K562 (cell line): ENCODE measurements at regions not wholly inside any gene's neighbourhood (a gene's known extent, or its start where the extent isn't known, plus 50 kb on each side); places are given as distances from the start of the nearest gene placed in this dataset.
A peak's percentile ranks its signal among the peaks of the same experiment; 100 is the strongest.

ENCODE experiments used
- BACH1 ChIP-seq: fragments of 200-800 bp; sonication (Bioruptor generic); IDR thresholded peaks from 2 replicates; pipeline ENCODE4 v1.6.1; 2016; ENCODE audit warnings: missing genetic modification characterization, missing compliant biosample characterization
- CXXC5 ChIP-seq: fragments of 250-450 bp; sonication (Bioruptor Pico); IDR thresholded peaks from 2 replicates; pipeline ENCODE4 v1.8.0; 2022; ENCODE audit warnings: inconsistent platforms, mild to moderate bottlenecking, moderate library complexity
- EHMT2 ChIP-seq: fragments of 450-650 bp; IDR thresholded peaks from 2 replicates; pipeline ENCODE4 v1.6.1; 2018; ENCODE audit warnings: antibody characterized with exemption
- FOXM1 ChIP-seq, 2 experiments: fragments of 450-650 bp in 1 of 2; sonication (generic) in 1 of 2; formaldehyde crosslinking in 1 of 2; IDR thresholded peaks; 2 replicates each; pipeline versions ENCODE4 v1.6.1 to v1.9.0; 2017 to 2022; ENCODE audit warnings: low read depth in 2 of 2, mild to moderate bottlenecking in 2 of 2, missing genetic modification reagents in 1 of 2, moderate library complexity in 1 of 2
- HBP1 ChIP-seq: fragments of 450-650 bp; formaldehyde crosslinking; IDR thresholded peaks from 2 replicates; pipeline ENCODE4 v1.4.0; 2022; ENCODE audit warnings: missing genetic modification characterization
- HMBOX1 ChIP-seq: sonication (generic); IDR thresholded peaks from 2 replicates; pipeline ENCODE4 v1.6.1; 2016
- LEF1 ChIP-seq: fragments of 450-650 bp; IDR thresholded peaks from 2 replicates; pipeline ENCODE4 v1.6.1; 2016; ENCODE audit warnings: mild to moderate bottlenecking
- MTA1 ChIP-seq: fragments of 450-650 bp; IDR thresholded peaks from 2 replicates; pipeline ENCODE4 v1.6.1; 2017; ENCODE audit warnings: borderline replicate concordance
- MTF1 ChIP-seq: fragments of 250-450 bp; sonication (Bioruptor Pico); IDR thresholded peaks from 2 replicates; pipeline ENCODE4 v1.9.0; 2021; ENCODE audit warnings: moderate library complexity, mild to moderate bottlenecking, inconsistent platforms, borderline replicate concordance
- OTX1 ChIP-seq: fragments of 450-650 bp; formaldehyde crosslinking; IDR thresholded peaks from 2 replicates; pipeline ENCODE4 v1.4.0; 2022; ENCODE audit warnings: mild to moderate bottlenecking
- POU5F1 ChIP-seq: fragments of 150-350 bp; IDR thresholded peaks from 2 replicates; pipeline ENCODE4 v1.6.1; 2014; ENCODE audit warnings: borderline replicate concordance, low read length, low read depth, mild to moderate bottlenecking; ENCODE audit not compliant: partially characterized antibody
- RAD21 ChIP-seq, 2 experiments: fragments of 250-450 bp in 1 of 2; fragments of 450-650 bp in 1 of 2; sonication (Bioruptor Pico) in 1 of 2; formaldehyde crosslinking in 1 of 2; IDR thresholded peaks in 1 of 2; conservative IDR thresholded peaks in 1 of 2; 2 replicates each; pipeline versions ENCODE4 v1.4.0 to v1.8.0; 2020 to 2022; ENCODE audit warnings: mild to moderate bottlenecking in 2 of 2, moderate library complexity in 1 of 2
- RBM22 ChIP-seq: fragments of 200-400 bp; formaldehyde crosslinking; IDR thresholded peaks from 2 replicates; pipeline ENCODE4 v1.6.1; 2018; ENCODE audit warnings: low read length, low read depth; ENCODE audit not compliant: poor library complexity, severe bottlenecking
- SFPQ ChIP-seq: fragments of 200-400 bp; formaldehyde crosslinking; IDR thresholded peaks from 2 replicates; pipeline ENCODE4 v1.6.1; 2017; ENCODE audit warnings: mild to moderate bottlenecking, low read depth, low read length, moderate library complexity
- SMAD2 ChIP-seq: fragments of 150-350 bp; IDR thresholded peaks from 2 replicates; pipeline ENCODE4 v1.6.1; 2014; ENCODE audit warnings: low read depth, mild to moderate bottlenecking, low read length
- SOX6 ChIP-seq: fragments of 450-650 bp; IDR thresholded peaks from 2 replicates; pipeline ENCODE4 v1.6.1; 2014; ENCODE audit warnings: mild to moderate bottlenecking
- SP2 ChIP-seq: IDR thresholded peaks from 2 replicates; pipeline ENCODE4 v1.6.1; 2011; ENCODE audit warnings: mild to moderate bottlenecking, low read depth, low read length, moderate library complexity; ENCODE audit not compliant: poor library complexity, severe bottlenecking; ENCODE audit errors: extremely low read depth
- STAG1 ChIP-seq: sonication (generic); formaldehyde crosslinking; IDR thresholded peaks from 2 replicates; pipeline ENCODE4 v1.5.0; 2020; ENCODE audit warnings: missing genetic modification reagents, borderline replicate concordance
- TEAD4 ChIP-seq, 2 experiments: sonication (generic) in 1 of 2; formaldehyde crosslinking in 1 of 2; IDR thresholded peaks; 2 replicates each; pipeline versions ENCODE4 v1.6.1 to v1.8.0; 2012 to 2022; ENCODE audit warnings: borderline replicate concordance in 1 of 2, inconsistent platforms in 1 of 2, low read length in 1 of 2, mild to moderate bottlenecking in 1 of 2, missing genetic modification reagents in 1 of 2
- ZFX ChIP-seq: sonication (generic); formaldehyde crosslinking; IDR thresholded peaks from 2 replicates; pipeline ENCODE4 v1.8.0; 2022; ENCODE audit warnings: mild to moderate bottlenecking, missing genetic modification reagents, moderate library complexity
- ZNF766 ChIP-seq: fragments of 200-800 bp; sonication (Bioruptor generic); conservative IDR thresholded peaks from 2 replicates; pipeline ENCODE4 v1.6.1; 2016; ENCODE audit warnings: missing genetic modification characterization, missing compliant biosample characterization
- TF ChIP-seq, protein P1 (sequence below): sonication (generic); formaldehyde crosslinking; IDR thresholded peaks from 2 replicates; pipeline ENCODE4 v1.8.0; 2022; ENCODE audit warnings: mild to moderate bottlenecking, missing genetic modification reagents, borderline replicate concordance

DNA sequence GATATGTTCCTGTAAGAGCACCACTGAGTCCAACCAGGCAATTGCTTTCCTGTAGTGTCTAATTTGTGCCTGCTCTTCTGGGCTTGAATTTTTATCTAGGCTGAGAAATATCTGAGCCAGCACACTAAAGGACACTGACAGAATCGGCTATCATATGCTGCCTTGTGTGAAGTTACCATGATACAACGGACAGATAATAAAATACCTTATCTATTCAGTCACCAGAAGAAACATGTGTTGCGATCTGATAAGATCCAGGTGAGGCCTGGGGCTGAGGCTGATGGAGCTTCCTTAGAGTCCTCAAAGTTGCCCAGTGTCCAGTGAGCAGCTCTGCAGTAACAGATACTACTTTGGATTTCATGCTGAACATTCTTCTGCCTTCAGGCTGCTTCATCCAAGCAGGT lies 111.8 kb downstream of the ZNF518B start (continued):
- TF ChIP-seq ZNF766 (CRISPR knock-in tag) = peak; percentile 53; the same call in 1 of the 2 replicates
- no peak for TF ChIP-seq SMAD2
- peak; percentile 59; the same call in 1 of the 2 replicates for TF ChIP-seq LEF1
- TF ChIP-seq RAD21 (CRISPR knock-in tag; conservative IDR thresholded peaks at IDR 0.05 in 1 of 2, IDR thresholded peaks at IDR 0.05 in 1 of 2) = no peak
- TF ChIP-seq, protein P1, sequence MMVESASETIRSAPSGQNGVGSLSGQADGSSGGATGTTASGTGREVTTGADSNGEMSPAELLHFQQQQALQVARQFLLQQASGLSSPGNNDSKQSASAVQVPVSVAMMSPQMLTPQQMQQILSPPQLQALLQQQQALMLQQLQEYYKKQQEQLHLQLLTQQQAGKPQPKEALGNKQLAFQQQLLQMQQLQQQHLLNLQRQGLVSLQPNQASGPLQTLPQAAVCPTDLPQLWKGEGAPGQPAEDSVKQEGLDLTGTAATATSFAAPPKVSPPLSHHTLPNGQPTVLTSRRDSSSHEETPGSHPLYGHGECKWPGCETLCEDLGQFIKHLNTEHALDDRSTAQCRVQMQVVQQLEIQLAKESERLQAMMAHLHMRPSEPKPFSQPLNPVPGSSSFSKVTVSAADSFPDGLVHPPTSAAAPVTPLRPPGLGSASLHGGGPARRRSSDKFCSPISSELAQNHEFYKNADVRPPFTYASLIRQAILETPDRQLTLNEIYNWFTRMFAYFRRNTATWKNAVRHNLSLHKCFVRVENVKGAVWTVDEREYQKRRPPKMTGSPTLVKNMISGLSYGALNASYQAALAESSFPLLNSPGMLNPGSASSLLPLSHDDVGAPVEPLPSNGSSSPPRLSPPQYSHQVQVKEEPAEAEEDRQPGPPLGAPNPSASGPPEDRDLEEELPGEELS = no peak
- TF ChIP-seq HBP1 (CRISPR knock-in tag) = no peak
- TF ChIP-seq EHMT2 = no peak
- TF ChIP-seq STAG1 = no peak
- TF ChIP-seq MTF1 (CRISPR knock-in tag) = no peak
- 0 out of 2 replicates have a peak, but pooled peaks have one; percentile 4 for TF ChIP-seq HMBOX1
- no peak for TF ChIP-seq RBM22
- TF ChIP-seq OTX1 = no peak
- TF ChIP-seq CXXC5 = peak; percentile 38; the same call in 1 of the 2 replicates
- TF ChIP-seq TEAD4 (IDR thresholded peaks at IDR 0.05; ENCODE audit: low read length) = peak; percentile 97
- no peak for TF ChIP-seq TEAD4 (CRISPR knock-in tag; IDR thresholded peaks at IDR 0.05; ENCODE audit: borderline replicate concordance)
- TF ChIP-seq POU5F1 = no peak
- TF ChIP-seq SOX6 = peak; percentile 90
- no peak for TF ChIP-seq BACH1 (tag)
- TF ChIP-seq ZFX (CRISPR knock-in tag) = no peak; the same call in 1 of the 2 replicates
- TF ChIP-seq SP2 = no peak
- peak; percentile 79 for TF ChIP-seq MTA1
- TF ChIP-seq FOXM1 (IDR thresholded peaks at IDR 0.05; ENCODE audit: low read depth) = peak; percentile 82
- TF ChIP-seq FOXM1 (CRISPR knock-in tag; IDR thresholded peaks at IDR 0.05; ENCODE audit: low read depth) = no peak
- no peak for TF ChIP-seq SFPQ
